ENCODE measurements at regions not wholly inside any gene's neighbourhood (a gene's known extent, or its start where the extent isn't known, plus 50 kb on each side); places are given as distances from the start of the nearest gene placed in this dataset.

DNA sequence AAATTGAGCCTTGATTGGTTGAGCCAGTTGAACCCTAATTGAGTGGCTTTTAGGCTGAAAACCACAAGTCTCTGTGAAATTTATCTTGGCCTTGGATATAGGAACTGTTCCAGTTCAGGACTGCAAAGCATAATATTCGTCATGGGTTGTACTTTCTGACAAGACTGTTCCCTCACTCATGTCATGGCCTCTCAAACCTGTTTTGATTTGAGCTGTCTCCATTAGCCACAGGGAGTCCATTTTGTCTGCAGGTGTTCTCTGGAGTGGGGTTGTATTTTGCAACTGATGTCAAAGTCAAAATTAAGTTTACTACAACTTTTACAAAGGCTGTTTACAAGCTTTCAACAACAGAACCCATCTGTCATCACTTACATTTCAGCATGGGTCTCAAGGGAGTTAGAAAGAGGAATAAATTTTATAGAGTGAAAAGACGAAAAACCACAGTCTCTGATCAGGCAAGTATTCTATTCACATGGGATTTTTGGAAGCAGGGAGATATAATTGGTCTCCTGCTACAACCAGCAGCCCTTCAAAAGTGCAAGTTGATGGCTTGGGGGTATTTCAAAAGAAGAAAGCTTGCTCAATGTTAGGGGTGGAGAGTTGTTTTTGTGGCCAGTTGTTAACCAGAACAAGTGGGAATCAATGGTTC is 1716.3 kb downstream of the C4orf33 start:
- no peak for TF ChIP-seq POLR2A (IDR thresholded peaks at IDR 0.05; ENCODE audit: extremely low read depth, insufficient read length)
- TF ChIP-seq, protein P1, sequence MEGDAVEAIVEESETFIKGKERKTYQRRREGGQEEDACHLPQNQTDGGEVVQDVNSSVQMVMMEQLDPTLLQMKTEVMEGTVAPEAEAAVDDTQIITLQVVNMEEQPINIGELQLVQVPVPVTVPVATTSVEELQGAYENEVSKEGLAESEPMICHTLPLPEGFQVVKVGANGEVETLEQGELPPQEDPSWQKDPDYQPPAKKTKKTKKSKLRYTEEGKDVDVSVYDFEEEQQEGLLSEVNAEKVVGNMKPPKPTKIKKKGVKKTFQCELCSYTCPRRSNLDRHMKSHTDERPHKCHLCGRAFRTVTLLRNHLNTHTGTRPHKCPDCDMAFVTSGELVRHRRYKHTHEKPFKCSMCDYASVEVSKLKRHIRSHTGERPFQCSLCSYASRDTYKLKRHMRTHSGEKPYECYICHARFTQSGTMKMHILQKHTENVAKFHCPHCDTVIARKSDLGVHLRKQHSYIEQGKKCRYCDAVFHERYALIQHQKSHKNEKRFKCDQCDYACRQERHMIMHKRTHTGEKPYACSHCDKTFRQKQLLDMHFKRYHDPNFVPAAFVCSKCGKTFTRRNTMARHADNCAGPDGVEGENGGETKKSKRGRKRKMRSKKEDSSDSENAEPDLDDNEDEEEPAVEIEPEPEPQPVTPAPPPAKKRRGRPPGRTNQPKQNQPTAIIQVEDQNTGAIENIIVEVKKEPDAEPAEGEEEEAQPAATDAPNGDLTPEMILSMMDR (IDR thresholded peaks at IDR 0.05; ENCODE audit: low read depth, low read length) = no peak
